GM12878 (cell line): ENCODE measurements at regions not wholly inside any gene's neighbourhood (a gene's known extent, or its start where the extent isn't known, plus 50 kb on each side); places are given as distances from the start of the nearest gene placed in this dataset.

Experiments used
- ATF3 ChIP-seq: IDR thresholded peaks from 2 replicates; pipeline ENCODE4 v1.6.1; 2011; ENCODE audit warnings: low read depth, mild to moderate bottlenecking, low read length, moderate library complexity, borderline replicate concordance; ENCODE audit errors: extremely low read depth
- BRCA1 ChIP-seq: IDR thresholded peaks from 2 replicates; pipeline ENCODE4 v1.6.1; 2011; ENCODE audit warnings: low read depth, low read length, improper control_type of control experiment
- CBX5 ChIP-seq: sonication (generic); IDR thresholded peaks from 2 replicates; pipeline ENCODE4 v1.6.1; 2016; ENCODE audit warnings: low read depth, moderate library complexity, mild to moderate bottlenecking, inconsistent platforms
- E2F4 ChIP-seq: IDR thresholded peaks from 2 replicates; pipeline ENCODE4 v1.6.1; 2012; ENCODE audit warnings: low read depth, low read length, improper control_type of control experiment
- EGR1 ChIP-seq, 2 experiments: IDR thresholded peaks; 1 replicate in 1 of 2; 2 replicates in 1 of 2; pipeline ENCODE4 v1.6.1; 2011 to 2012; ENCODE audit warnings: low read depth in 2 of 2, low read length in 2 of 2, borderline replicate concordance in 1 of 2, mild to moderate bottlenecking in 1 of 2, moderate library complexity in 1 of 2
- GATAD2B ChIP-seq: fragments of 450-650 bp; conservative IDR thresholded peaks from 2 replicates; pipeline ENCODE4 v1.6.1; 2017; ENCODE audit warnings: low read depth, mild to moderate bottlenecking, moderate library complexity
- HDAC6 ChIP-seq: fragments of 200-600 bp; sonication (generic); IDR thresholded peaks from one replicate; pipeline ENCODE4 v1.8.0; 2017; ENCODE audit warnings: antibody characterized with exemption; ENCODE audit not compliant: unreplicated experiment
- JUNB ChIP-seq: IDR thresholded peaks from 2 replicates; pipeline ENCODE4 v1.6.1; 2016; ENCODE audit warnings: antibody characterized with exemption, mild to moderate bottlenecking
- MEF2A ChIP-seq: IDR thresholded peaks from 2 replicates; pipeline ENCODE4 v1.6.1; 2011; ENCODE audit warnings: low read depth, mild to moderate bottlenecking, low read length, moderate library complexity; ENCODE audit not compliant: insufficient read depth
- MTA3 ChIP-seq: IDR thresholded peaks from 2 replicates; pipeline ENCODE4 v1.6.1; 2012; ENCODE audit warnings: low read length, inconsistent platforms, borderline replicate concordance
- NKRF ChIP-seq: fragments of 450-650 bp; conservative IDR thresholded peaks from 2 replicates; pipeline ENCODE4 v1.6.1; 2017; ENCODE audit warnings: mild to moderate bottlenecking, moderate library complexity
- RB1 ChIP-seq: fragments of 450-650 bp; formaldehyde crosslinking; IDR thresholded peaks from 2 replicates; pipeline ENCODE4 v1.6.1; 2017; ENCODE audit warnings: mild to moderate bottlenecking, borderline replicate concordance
- RCOR1 ChIP-seq: conservative IDR thresholded peaks from 2 replicates; pipeline ENCODE4 v1.6.1; 2012; ENCODE audit warnings: low read depth, low read length, improper control_type of control experiment
- SMC3 ChIP-seq: IDR thresholded peaks from 2 replicates; pipeline ENCODE4 v1.6.1; 2011; ENCODE audit warnings: low read length, improper control_type of control experiment, borderline replicate concordance
- WRNIP1 ChIP-seq: IDR thresholded peaks from 2 replicates; pipeline ENCODE4 v1.6.1; 2011; ENCODE audit warnings: low read depth, low read length, improper control_type of control experiment, borderline replicate concordance
- ZBTB11 ChIP-seq: fragments of 450-650 bp; formaldehyde crosslinking; IDR thresholded peaks from 2 replicates; pipeline ENCODE4 v1.5.0; 2022; ENCODE audit warnings: mild to moderate bottlenecking, missing genetic modification characterization
- ZNF592 ChIP-seq: fragments of 450-650 bp; IDR thresholded peaks from 2 replicates; pipeline ENCODE4 v1.6.1; 2017; ENCODE audit warnings: mild to moderate bottlenecking, moderate library complexity

GRCh38 chr2:47724221-47724981, 58.5 kb upstream of the MSH6 start (continued):
- TF ChIP-seq MEF2A = peak; percentile 82
- no peak for TF ChIP-seq WRNIP1
- TF ChIP-seq GATAD2B = peak; percentile 81
- TF ChIP-seq ATF3 = no peak
- no peak for TF ChIP-seq BRCA1
- TF ChIP-seq CBX5 = 0 out of 2 replicates have a peak, but pooled peaks have one; percentile 82
- TF ChIP-seq JUNB = peak; percentile 74
- TF ChIP-seq NKRF = no peak
- TF ChIP-seq SMC3 = no peak
- TF ChIP-seq ZNF592 = peak; percentile 54; the same call in 1 of the 2 replicates
- no peak for TF ChIP-seq HDAC6
- no peak for TF ChIP-seq EGR1 (IDR thresholded peaks at IDR 0.05; ENCODE audit: borderline replicate concordance in 1 of 2, low read depth in 2 of 2, low read length in 2 of 2)
- TF ChIP-seq MTA3 = peak; percentile 95; the same call in 1 of the 2 replicates
- no peak for TF ChIP-seq E2F4
- TF ChIP-seq RCOR1 = 0 out of 2 replicates have a peak, but pooled peaks have one; percentile 89
- no peak for TF ChIP-seq ZBTB11 (CRISPR knock-in tag)
- TF ChIP-seq RB1 = 0 out of 2 replicates have a peak, but pooled peaks have one; percentile 30
